ENCODE measurements at regions not wholly inside any gene's neighbourhood (a gene's known extent, or its start where the extent isn't known, plus 50 kb on each side); places are given as distances from the start of the nearest gene placed in this dataset.

DNA sequence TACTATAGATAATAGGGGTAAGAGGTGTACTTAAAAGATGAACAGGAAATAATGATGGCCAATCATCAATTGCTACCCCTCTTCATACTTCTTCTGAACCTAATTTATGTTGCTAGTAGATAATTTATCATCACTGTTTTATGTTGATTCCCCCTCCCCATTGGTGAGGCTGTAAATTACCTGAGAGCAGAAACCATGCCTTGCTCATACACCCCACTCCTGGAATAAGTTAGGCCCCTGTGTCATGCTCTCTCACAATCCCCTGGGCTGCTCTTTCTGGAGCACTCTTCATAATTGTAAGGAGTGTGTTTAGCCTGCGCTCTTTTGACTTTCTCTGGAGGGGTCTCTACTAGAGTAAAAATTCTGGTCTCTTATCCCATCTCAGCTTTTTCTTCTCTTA, 180.7 kb downstream of the PAH start:
- DNase-seq (ENCODE audit: low read depth) = no peak
- TF ChIP-seq, protein P1, sequence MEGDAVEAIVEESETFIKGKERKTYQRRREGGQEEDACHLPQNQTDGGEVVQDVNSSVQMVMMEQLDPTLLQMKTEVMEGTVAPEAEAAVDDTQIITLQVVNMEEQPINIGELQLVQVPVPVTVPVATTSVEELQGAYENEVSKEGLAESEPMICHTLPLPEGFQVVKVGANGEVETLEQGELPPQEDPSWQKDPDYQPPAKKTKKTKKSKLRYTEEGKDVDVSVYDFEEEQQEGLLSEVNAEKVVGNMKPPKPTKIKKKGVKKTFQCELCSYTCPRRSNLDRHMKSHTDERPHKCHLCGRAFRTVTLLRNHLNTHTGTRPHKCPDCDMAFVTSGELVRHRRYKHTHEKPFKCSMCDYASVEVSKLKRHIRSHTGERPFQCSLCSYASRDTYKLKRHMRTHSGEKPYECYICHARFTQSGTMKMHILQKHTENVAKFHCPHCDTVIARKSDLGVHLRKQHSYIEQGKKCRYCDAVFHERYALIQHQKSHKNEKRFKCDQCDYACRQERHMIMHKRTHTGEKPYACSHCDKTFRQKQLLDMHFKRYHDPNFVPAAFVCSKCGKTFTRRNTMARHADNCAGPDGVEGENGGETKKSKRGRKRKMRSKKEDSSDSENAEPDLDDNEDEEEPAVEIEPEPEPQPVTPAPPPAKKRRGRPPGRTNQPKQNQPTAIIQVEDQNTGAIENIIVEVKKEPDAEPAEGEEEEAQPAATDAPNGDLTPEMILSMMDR (IDR thresholded peaks at IDR 0.05; ENCODE audit: control insufficient read depth, insufficient read depth, low read depth, low read length, missing control alignments) = no peak
- no peak overlapping the region for H3K4me3 ChIP-seq (ENCODE audit: control insufficient read depth, low read depth, low read length)

DNA sequence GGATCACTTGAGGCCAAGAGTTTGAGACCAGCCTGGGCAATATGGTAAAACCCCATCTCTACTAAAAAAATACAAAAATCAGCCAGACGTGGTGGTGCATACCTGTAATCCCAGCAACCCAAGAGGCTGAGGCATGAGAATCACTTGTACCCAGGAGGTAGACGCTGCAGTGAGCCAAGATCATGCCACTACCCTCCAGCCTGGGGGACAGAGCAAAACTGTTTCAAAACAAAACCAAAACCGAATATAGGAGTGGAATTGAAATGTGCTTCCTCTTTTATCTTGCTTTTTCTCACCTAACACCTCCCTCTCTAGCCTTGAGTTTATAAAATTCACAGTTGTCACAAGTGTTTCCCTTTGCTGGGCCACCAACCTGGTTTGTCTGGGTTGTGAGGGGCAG, 181.9 kb downstream of the PAH start:
- no peak for DNase-seq (ENCODE audit: low read depth)
- TF ChIP-seq, protein P1 (IDR thresholded peaks at IDR 0.05; ENCODE audit: control insufficient read depth, insufficient read depth, low read depth, low read length, missing control alignments) = no peak
- no peak overlapping the region for H3K4me3 ChIP-seq (ENCODE audit: control insufficient read depth, low read depth, low read length)

DNA sequence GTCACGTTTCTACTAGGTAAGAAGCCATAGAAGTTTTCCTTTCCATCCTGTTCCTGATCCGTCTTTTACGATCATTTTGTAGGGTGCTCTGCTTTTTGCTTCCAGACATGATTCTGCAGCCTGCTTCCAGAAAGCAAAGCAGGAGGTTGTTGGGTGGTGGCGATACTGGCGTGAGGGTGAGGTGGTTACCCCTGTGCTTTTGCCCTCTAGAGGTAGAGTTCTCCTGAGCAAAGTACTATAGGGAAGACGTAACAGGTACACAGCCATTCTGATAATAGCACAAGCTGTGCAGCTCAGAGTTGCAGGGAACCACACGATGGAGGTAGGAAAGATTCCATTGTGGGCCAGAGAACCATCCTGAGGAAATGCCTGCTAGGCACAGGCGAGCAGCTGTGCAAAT, 186.0 kb downstream of the PAH start:
- no peak overlapping the region for H3K4me3 ChIP-seq (ENCODE audit: control insufficient read depth, low read depth, low read length)
- TF ChIP-seq, protein P1 (IDR thresholded peaks at IDR 0.05; ENCODE audit: control insufficient read depth, insufficient read depth, low read depth, low read length, missing control alignments) = no peak
- no peak for DNase-seq (ENCODE audit: low read depth)

DNA sequence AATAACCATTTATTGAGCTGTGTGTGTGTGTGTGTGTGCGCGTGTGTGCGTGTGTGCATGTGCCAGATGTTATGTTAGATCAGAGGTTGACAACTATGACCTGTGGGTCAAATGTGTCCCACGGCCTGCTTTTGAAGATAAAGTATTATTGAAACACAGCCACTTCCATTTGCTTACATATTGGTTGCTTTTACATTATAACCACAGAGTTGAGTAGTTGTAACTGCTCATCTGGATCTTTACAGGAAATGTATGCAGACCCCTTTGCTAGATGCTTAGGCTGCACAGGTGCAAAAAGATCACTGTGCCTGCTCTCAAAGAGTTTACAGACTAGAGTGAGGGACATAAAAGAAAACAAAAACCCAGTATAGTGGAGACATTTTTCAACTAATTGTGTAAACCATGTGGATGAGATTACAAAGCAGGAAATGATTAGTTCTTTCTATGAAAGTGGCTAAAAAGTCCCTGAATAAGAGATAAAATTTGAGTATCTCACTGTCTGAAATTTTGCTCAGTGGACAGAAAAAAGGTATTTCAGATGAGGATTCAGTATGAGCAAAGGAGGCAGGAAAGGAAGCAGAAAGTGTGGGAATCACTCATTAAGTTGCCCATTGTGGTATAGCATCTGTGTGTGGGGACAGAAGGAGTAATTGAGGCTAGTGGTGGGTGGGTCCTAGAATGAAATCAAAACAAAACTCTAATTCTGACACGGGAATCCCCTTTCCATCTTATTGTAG, 188.4 kb downstream of the PAH start:
- TF ChIP-seq, protein P1 (IDR thresholded peaks at IDR 0.05; ENCODE audit: control insufficient read depth, insufficient read depth, low read depth, low read length, missing control alignments) = no peak
- DNase-seq (ENCODE audit: low read depth) = no peak
- no peak overlapping the region for H3K4me3 ChIP-seq (ENCODE audit: control insufficient read depth, low read depth, low read length)

DNA sequence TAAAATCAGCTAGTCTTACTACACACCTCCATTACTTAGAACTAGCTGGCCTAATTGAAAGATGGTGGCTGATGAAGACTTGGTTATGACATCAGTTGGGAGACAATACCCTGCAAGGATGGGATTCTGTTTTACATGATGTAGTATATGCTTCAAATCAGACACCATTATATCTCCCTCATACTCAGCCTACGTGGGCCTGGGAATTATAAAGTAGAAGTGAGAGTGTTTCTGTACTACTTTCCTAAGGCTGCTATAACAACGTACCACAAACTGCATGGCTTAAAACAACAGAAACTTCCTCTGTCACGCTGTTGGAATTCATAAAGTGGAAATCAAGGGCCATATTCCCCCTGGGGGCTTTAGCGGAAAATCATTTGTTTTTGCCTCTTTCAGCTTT, 190.4 kb downstream of the PAH start:
- H3K4me3 ChIP-seq (ENCODE audit: control insufficient read depth, low read depth, low read length) = no peak overlapping the region
- TF ChIP-seq, protein P1 (IDR thresholded peaks at IDR 0.05; ENCODE audit: control insufficient read depth, insufficient read depth, low read depth, low read length, missing control alignments) = no peak
- DNase-seq (ENCODE audit: low read depth) = no peak

DNA sequence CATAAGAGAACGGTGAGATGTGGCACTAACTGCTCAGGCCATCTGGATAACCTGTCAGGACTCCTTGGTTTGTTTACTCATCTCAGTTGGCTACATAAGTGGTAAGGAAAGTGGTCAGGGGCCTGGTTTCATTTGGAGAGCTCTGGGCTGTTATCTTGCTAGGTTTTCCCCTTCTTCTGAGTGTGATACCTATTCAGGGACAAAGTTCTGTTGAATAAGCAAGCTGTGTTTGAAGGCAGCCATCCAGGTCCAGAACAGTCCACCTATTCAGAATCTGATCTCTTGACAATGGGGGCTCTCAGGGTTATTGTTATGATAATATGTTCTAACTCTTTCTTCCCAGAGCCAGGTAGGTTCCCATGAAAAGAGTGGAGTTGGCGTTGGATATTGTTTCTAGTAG, 194.9 kb downstream of the PAH start:
- TF ChIP-seq, protein P1 (IDR thresholded peaks at IDR 0.05; ENCODE audit: control insufficient read depth, insufficient read depth, low read depth, low read length, missing control alignments) = no peak

More for the DNA sequence above, 194.9 kb downstream of the PAH start:
- H3K4me3 ChIP-seq (ENCODE audit: control insufficient read depth, low read depth, low read length) = no peak overlapping the region
- DNase-seq (ENCODE audit: low read depth) = no peak
